AG20443 (cell line): ENCODE measurements at regions not wholly inside any gene's neighbourhood (a gene's known extent, or its start where the extent isn't known, plus 50 kb on each side); places are given as distances from the start of the nearest gene placed in this dataset.
"Not testable (repeated sequence)": the region's sequence is repeated elsewhere in the genome, so short reads cannot be mapped to it uniquely, and the experiment has no call there.

Experiments used
- DNase-seq: peaks from one replicate; pipeline ENCODE4 v3.0.0; 2012; ENCODE audit warnings: low spot score, mixed read lengths

DNA sequence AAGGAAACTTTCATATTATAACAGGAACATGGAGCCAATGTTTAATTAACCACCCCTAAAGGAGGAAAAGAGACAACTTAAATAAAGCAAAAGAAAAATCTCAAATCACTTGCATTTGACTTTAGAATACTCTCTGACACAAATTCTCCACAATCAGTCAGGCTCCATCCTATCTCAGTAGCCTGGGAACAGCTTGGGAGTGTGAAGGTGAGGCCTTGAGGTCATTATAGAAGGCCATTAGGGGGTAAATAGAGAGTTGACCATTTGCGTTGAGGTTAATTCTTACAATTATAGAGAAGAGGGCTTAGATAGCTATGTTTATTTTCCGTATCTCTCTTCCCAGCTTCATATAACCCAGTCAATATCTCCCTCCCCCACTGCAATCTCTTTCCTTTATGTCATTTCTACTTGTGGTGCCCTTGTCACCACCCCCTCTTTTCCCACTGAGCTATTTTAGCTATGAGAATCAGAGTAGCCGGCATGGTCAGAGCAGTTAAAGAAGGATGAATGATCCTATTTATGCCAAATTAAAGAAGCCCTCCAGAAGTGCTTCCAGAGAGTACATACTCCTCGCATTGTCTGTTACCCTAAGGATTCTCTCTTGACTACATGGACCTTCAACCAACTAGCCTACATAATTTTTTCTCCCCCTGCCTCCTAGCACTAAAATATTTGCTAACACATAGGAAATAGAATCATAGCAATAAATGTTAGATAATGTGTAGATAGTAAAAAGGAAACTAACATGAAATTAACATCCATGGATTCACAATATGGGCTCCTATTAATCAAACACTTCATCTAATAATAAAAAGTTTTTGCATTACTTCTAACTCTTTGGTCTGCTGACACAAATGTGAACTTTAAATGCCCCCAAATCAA is 135.2 kb upstream of the KRR1 start:
- DNase-seq: no peak

DNA sequence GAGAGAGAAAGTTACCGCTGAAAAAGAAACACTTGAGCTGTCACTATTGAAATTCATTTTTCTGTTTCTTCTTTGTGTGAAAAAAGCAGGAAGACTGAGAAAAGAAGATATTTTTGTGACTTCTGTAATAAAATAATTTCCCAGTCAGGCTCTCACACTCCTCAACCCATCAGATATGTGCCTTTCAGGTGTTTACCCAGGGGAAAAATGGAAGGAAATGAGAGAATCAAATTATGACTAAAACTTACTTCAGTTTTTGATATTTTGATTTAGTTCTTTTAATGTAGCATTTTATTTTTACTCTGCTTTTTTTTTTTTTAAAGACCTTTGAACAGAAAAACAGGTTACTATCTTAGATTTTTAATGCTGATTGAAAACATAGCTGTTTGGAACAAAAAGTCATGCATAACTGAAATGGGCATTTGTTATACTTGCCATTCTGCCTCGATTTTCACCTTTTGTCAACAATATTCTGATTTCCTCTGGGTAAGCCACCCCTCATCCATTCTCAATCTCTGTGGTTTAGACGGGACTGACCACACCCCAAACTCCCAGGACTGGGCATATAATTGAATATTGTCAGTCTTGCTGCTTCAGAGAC is 133.2 kb upstream of the KRR1 start:
- no peak for DNase-seq

DNA sequence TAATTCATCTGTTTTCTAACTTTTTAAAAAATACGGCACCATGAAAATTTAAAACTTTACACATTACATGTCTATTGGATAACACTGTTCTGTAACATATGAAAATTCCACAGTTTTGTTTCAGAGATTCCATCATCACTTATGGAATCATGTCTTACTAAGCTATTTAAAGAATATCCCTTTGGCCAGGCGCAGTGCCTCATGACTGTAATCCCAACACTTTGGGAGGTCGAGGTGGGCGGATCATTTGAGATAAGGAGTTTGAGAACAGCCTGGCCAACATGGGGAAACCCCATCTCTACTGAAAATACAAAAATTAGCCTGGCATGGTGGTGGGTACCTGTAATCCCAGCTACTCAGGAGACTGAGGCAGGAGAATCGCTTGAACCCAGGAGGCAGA is 131.7 kb upstream of the KRR1 start:
- DNase-seq: not testable (repeated sequence)

DNA sequence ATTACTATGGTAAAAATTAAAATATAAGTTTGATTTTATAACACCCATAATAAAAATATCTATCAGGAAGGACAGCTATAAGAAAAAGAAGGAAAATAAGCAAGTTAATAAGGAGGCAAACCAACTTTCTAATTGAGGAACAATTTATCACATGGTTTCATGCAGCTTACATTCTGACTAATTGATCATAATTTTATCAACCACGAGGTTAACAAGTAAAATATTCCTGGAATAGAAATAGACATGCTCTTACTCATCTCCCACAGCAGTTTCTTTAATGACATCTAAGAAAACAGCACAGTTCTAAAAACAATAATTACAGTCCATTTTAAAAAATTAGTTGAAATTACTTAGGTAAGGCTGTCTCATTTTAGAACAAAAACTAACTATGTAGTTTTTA is 130.8 kb upstream of the KRR1 start:
- DNase-seq: no peak

DNA sequence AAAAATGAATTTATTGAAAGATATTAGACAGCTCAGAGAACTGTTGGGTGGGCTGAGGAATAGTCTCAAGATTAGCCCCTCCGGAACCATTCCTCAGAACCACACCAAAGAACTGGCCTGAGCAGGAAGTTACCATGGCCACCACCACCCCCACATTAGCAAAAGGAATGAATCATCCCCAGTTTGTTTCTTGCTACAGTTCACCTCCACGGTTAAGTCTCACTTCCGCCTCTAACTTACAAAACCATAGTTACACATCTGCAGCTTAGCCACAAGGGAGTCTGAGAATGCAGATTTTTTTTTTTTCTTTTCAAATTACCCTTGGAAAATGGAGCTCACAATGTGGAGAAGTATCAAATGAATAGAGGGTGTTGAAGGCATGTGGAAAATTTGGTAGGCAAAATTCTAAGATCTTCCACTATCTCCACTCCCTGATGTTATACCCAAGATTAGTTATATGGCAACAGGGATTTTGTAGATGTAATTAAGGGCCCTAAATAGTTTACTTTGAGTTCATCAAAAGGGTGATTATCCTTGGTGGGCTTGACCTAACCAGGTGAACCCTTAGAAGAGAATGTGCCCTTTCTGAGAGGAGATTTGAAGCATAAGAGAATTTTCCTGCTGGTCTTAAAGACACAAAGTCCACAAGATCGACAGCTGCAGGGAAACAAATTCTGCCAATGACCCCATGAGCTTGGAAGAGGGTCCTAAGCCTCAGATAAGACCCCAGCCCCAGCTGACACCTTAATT is 129.8 kb upstream of the KRR1 start:
- DNase-seq: peak; percentile 75

DNA sequence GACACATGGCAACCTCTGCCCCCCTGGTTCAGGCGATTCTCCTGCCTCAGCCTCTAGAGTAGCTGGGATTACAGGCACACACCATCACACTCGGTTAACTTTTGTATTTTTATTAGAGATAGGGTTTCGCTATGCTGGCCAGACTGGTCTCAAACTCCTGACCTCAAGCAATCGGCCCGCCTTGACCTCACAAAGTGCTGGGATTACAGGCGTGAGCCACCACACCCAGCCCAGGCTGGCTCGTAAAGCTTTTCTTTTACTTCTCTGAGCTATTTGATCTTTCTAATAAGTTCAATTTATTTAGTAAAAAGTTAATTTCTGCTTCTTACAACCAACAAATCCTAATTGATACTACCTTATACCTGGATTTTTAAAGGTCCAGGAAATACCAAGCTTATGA is 127.4 kb upstream of the KRR1 start:
- DNase-seq: no peak

DNA sequence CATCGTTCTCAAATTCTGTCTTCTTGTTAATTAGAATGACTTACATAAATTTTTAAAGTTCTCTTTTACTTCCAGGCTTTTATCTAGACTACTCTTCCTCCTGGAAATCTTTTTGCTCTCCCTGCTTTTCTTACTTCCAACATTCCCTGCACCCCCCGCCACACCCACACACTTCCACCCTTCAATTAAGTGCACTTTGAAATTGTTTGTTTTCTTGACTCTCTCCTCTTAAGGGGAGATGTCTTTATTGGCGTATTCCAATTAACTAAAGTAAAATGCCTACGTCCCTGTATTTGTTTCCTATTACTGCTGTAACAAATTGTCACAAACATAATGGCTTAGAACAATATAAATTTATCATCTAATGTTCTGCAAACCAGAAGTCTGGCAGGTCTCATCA is 125.2 kb upstream of the KRR1 start:
- DNase-seq: no peak

DNA sequence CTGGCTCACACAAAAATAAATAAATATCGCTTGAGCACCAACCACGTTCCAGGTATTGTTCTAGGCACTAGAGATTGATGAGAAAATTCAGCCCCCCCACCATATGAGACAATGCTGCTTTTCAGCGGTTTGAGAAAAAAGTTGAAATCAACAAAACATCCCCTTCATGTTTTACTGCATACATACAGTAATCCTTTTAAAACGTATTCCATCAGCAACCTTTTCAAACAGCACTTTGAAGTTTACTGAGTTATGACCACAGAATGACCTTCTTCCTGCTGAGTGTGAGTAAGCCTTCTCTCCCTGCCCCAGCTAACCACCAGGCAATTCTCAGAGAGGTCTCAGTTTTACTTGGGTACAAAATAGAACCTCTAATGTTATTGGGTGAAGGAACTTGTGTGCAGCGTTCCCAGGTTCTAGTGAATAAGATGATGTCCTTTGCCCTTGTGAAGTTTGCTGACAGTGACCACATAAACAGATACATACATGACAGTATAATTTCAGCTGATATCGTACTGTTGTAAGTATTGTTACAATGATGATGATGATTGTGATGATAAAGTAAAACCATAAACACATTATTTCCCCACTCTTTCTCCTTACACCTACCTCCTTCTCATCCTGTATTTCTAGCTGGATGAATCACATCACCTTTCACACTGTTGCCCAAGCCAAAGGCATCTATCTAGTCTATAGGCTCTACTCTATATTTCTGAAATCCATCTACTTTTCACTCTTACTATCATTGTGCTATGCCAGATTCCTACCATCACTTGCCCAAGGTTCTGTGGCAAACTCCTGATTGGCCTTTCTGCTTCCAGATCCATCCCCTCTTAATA is 124.4 kb upstream of the KRR1 start:
- DNase-seq: peak; percentile 63

DNA sequence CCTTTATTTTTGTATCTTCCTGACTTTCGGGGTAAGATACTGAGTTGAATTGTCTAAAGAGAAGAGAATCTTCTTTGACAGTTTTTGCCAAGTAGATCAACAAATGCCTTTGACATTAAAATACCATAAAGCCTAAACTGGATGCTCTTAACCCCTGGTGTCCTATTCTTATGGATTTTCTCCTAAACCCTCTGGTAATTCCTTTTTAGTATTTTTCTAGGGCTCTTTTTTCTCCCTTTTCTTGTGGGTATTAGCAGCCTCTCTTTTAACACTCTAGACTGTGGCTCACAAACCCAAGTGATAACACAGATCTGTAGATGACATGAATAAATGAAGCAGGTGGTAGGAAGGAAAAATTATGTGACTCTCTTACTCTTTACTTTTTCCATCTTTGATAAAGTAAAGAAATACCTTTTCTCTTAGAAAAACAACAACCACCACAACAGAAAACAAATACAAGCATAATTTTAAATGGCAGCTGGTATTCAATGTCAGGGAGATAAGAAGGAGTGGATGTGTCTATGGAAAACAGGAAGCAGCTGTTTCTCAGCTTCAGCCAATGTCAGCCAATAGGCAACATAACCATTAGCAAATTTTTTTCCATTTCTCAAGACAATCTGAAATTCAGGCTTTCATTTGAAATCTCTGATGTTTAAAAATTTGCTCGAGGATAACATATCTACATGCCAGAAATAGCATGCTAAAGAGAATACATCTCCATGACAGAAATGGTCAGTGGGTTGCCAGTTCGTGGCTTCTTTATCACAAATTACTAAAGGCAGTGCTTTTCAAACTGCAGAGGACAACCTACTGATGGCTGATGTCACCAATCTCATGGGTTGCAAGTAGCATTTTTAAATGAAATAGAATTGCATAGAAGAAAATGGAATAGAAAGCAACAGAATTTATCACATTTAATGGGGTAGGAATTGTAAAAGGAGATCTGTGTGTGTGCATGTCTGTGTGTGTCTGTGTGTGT is 123.1 kb upstream of the KRR1 start:
- no peak for DNase-seq

DNA sequence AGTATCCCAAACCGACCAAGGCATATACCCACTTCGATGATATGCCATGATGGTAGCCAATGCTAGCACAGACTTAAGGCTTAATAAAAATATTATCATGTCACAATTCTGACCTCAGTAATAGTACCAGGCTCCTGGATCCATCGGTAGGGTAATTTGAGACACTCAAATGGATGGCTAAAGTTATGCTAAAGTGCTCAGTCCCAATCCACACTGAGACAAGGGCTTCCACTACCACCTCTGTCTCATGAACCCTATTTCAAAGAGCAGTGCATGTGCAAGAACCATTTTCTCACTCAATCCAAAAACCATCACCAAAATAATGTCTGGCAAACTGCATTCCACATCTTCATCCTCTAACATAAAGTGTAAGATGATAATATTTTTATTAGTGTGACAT is 122.4 kb upstream of the KRR1 start:
- no peak for DNase-seq

DNA sequence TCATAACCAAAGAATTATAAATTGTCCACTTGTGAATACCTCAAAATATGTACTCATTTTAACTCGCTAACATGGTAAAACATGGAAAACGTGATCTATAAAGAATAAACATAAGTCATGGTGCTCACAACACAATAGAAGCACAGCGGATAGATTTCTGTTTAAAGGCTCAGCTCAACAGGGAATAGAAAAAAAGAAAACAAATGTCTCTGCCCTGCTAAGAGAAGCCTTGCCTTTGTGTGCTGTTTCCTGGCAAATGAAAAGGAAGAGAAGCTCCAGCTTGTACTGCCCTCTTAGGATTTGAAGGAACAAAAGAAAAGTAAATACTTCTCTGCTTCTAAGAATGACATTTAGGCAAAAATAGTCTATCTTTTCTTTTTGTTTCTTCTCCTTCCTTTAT is 121.0 kb upstream of the KRR1 start:
- no peak for DNase-seq

DNA sequence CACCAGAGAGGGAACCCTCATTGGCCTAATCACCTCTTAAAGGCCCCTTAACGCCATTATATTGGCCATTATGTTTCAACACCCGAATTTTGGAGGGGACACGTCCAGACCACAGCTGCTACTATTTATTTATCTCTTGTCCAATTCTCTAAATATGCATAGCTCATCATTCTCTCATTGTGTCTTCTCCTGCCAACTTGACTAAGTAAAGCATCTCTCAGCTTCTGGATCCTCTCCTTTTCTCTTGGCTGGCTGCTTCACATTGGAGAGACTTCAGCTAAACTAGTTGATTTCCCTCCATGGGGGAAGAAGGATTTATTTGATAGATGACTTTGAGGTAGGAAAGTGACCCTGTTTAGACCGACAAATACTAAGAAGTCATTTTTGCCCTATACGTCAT is 120.4 kb upstream of the KRR1 start:
- no peak for DNase-seq

DNA sequence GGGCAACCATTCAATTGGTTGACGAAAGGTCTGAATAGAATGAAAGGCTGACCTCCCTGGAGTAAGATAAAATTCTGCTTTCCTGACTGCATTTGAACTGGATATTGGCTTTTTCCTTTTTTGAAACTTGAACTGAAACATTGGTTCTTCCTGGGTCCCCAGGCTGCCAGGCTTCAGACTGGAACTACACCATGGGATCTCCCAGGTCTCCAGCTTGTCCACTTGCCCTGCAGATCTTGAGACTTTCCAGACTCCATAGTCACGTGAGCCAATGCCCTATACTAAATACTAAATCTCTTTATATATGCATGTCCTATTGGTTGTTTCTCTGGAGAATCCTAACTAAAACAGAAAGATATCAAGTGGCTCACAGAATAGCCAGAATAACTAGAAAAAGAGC is 118.7 kb upstream of the KRR1 start:
- no peak for DNase-seq

DNA sequence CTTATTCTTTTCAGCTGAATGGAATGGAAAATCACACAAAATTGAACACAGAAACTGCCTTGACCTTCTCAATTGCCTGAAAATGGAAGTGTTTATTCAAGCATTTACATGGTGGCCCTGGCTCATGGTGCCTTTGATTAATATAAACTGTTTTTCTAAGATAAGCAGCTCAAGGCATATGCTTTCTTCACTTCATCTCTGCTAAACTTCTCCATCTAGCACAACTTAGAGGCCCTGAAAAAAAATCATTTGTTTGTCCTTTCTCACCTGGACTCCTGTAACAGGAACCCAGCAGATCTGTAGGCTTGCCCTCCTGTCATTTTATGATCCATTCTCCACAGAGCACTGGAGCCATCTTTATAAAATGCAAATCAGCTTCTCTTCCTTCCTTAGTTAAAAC is 117.5 kb upstream of the KRR1 start:
- no peak for DNase-seq

DNA sequence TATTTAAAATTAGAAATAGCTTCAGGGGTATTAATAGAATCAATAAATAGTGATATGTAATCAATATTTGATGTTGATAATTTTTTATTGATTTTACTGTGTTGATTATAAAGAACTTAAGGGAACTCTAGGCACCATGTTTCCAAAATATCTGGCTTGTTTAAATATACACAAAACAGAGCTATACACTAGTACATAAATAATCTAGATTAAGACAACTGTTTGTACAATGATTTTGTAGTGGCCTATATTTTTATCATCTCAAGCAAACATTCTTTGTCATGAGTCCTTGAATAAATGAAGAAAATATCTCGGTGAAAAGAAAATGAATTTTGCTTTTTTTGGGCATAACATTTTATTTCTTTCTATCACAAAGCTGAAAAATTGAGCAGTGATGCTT is 117.1 kb upstream of the KRR1 start:
- DNase-seq: no peak

DNA sequence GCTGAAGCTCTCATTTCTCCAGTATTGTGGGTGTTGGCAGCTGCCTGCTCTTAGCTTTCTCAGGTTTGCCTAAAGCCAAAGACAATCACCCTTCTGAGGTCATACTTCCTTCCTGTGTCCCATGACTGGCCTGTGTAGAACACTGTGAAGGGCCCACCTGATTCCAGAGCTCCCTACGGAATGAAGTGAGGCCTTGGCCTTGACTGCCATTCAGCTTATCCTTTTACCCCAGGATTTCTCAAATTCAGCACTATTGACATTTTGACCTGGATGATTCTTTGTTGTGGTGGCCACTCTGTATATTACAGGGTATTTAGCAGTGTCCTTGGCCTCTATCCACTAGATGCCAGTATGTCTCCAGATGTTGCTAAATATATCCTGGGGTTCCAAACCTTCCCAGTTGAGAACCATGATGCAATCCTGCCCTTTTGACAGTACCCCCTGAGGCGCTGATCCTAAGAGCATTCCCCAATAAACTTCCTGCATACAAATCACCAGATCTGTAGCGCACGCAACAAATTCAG is 112.3 kb upstream of the KRR1 start:
- no peak for DNase-seq

DNA sequence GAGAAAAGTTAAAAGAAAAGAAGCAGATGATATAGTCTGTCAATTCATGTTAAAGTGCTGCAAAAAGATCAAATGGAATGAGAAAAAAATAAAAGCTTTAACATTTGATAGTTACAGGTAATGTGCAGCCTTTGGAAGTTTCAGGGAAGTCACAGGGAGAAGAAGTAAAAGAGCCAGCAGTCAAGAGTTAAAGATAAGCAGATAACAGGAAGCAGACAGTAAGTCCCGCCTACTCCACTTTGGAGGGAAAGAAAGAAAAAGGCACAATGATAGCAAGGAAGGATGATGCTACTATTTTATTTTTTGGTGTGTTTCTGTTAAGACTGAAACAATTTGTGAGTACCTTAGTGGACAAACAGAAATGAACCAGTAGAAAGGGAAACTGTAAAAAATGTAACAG is 111.1 kb upstream of the KRR1 start:
- DNase-seq: no peak

DNA sequence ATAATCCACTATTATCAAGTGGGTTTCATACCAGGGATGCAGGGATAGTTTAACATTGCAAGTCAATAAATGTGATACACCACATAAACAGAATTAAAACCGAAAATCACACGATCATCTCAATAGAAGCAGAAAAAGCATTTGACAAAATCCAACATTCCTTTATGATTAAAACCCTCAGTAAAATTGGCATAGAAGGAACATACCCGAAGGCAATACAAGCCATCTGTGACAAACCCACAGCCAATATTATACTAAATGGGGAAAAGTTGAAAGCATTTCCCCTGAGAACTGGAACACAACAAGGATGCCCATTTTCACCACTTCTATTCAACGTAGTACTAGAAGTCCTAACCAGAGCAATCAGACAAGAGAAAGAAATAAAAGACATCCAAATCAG is 103.0 kb upstream of the KRR1 start:
- DNase-seq: not testable (repeated sequence)

DNA sequence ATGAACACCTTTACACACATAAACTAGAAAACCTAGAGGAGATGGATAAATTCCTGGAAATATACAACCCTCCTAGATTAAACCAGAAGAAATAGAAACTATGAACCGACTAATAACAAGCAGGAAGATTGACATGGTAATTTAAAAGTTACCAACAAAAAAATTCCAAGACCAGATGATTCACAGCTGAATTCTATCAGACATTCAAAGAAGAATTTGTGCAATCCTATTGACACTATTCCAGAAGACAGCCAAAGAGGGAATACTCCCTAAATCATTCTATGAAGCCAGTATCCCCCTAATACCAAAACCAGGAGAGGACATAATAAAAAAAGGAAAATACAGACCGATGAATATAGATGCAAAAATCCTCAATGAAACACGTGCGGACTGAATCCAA is 102.6 kb upstream of the KRR1 start:
- no peak for DNase-seq

DNA sequence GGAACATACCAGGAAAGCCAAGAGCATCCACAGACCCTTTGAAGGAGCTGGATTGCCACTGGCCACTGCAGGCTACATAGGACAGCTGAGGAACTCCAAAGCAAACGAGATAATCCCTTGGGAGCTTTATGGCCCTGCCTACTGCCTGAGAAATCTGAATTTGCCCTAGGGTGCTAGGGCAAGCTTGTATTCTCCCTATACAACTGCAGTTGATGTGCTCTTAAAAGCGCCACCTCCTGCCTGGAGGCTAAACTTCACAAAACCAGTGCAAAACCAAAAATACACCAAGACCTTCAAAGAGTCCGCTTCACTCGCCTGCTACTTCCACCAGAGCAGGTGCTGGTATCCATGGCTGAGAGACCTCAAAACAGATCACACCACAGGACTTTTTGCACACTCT is 99.6 kb upstream of the KRR1 start:
- DNase-seq: no peak

DNA sequence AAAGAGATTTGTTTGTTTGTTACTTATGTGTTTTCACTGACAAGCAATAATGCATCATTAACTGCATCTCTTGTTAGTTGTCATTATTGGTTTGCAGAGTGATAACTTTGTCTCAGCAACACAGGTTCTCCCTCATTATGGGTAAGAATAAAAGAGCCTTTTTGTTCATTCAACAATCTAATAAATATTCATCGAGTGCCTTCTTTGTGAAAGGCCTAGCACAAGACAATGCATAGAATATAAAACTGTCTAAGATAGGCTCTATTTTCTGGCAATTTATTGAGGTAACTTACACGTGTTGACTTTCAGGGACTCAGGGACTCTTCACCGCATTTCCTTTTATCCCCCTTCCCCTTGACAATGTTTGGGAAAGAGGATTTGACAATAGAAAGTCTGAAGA is 95.5 kb upstream of the KRR1 start:
- DNase-seq: no peak
